ENCODE measurements at regions not wholly inside any gene's neighbourhood (a gene's known extent, or its start where the extent isn't known, plus 50 kb on each side); places are given as distances from the start of the nearest gene placed in this dataset.

DNA sequence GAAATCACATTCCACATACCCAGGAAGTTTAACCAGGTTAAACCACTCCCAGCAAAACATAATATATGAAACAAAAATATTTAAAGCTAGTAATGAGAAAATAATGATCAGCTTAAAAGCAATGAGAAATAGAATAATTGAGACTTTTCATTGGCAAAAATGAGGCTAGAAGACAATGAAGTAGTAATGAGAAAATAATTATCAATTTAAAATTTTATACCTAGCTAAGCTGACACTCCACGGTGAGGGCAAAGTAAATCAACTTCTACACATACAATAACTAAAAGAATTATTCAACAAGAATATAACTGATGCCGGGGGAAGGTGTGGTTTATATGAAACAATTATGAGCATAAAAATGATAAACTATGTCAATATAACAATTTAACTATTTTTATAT, 82.2 kb upstream of the TES start:
- Histone ChIP-seq H3K9ac (ENCODE audit: low read depth in 2 of 2, low read length in 2 of 2) (no peak overlapping the region), H3K9me3 (no peaks in the 10 kb centered on the region), H3K4me3 (no peak overlapping the region), H3K27ac (no peak overlapping the region), H3K27me3 (no peaks in the 10 kb centered on the region), H3K4me1 (no peaks in the 10 kb centered on the region), H3K36me3 (no peaks in the 10 kb centered on the region)
- DNase-seq, result no peak
- intact Hi-C loops (cut with DNase I), result no loop called here
- TF ChIP-seq, protein P1, sequence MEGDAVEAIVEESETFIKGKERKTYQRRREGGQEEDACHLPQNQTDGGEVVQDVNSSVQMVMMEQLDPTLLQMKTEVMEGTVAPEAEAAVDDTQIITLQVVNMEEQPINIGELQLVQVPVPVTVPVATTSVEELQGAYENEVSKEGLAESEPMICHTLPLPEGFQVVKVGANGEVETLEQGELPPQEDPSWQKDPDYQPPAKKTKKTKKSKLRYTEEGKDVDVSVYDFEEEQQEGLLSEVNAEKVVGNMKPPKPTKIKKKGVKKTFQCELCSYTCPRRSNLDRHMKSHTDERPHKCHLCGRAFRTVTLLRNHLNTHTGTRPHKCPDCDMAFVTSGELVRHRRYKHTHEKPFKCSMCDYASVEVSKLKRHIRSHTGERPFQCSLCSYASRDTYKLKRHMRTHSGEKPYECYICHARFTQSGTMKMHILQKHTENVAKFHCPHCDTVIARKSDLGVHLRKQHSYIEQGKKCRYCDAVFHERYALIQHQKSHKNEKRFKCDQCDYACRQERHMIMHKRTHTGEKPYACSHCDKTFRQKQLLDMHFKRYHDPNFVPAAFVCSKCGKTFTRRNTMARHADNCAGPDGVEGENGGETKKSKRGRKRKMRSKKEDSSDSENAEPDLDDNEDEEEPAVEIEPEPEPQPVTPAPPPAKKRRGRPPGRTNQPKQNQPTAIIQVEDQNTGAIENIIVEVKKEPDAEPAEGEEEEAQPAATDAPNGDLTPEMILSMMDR (IDR thresholded peaks at IDR 0.05), result no peak

DNA sequence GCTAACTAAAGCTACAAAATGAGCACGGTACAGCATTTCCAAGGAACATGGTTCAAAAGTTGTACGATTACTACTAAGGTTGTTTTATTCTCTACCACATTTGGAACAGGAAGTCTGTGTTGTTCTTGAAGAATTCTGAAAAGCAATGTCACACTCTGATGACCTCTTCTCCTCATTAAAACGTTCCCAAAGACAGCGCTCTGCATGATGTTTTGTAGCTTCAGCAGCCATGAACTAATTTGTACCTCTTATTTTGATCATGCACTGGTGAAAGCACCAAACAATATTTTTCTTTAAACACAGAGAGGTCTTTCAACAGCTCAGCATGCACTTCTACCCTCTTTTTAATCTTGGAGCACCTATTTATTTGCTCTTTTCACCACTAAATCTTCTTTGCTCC, 75.0 kb upstream of the TES start:
- no peak overlapping the region for H3K9ac ChIP-seq (ENCODE audit: low read depth in 2 of 2, low read length in 2 of 2)
- H3K27me3 ChIP-seq, result no peaks in the 10 kb centered on the region
- intact Hi-C loops (cut with DNase I), result no loop called here
- no peaks in the 10 kb centered on the region for H3K9me3 ChIP-seq
- no peak overlapping the region for H3K4me3 ChIP-seq
- no peaks in the 10 kb centered on the region for H3K36me3 ChIP-seq
- DNase-seq, result no peak
- H3K4me1 ChIP-seq, result no peaks in the 10 kb centered on the region
- H3K27ac ChIP-seq, result no peak overlapping the region
- TF ChIP-seq, protein P1 (IDR thresholded peaks at IDR 0.05), result no peak

DNA sequence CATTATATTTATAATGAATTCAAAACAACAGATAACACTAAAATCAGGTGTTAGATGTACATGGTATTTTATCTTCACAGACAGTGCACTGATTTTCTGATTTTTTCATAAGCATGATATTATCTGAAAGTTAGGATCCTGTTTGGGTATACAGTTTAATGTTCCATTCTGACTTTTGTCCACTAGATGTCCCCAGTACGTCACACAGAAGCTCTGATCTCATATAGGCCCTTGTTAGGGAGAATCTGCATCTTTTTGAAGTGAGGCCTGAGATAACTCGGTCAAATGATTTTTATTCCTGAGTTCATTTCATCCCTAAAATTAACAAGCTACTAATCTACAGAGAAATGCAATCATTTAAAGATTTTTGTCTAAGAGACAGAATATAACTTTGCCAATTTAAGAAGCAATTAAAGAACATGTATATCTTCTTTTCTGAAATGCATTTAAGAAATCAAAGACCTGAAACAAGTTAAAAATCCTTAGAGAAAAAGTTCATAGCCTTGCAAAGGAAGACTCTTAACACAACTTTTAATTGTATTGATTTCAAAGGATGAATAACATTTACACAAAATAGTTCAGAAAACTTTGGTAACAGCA, 72.0 kb upstream of the TES start:
- TF ChIP-seq, protein P1 (IDR thresholded peaks at IDR 0.05), result peak; percentile 76
- no peaks in the 10 kb centered on the region for H3K36me3 ChIP-seq
- no peak overlapping the region for H3K27ac ChIP-seq
- H3K9me3 ChIP-seq, result no peaks in the 10 kb centered on the region
- intact Hi-C loops (cut with DNase I), result no loop called here
- H3K4me1 ChIP-seq, result no peaks in the 10 kb centered on the region
- H3K9ac ChIP-seq (ENCODE audit: low read depth in 2 of 2, low read length in 2 of 2), result no peak overlapping the region
- peak; percentile 24 for DNase-seq
- H3K27me3 ChIP-seq, result no peaks in the 10 kb centered on the region
- no peak overlapping the region for H3K4me3 ChIP-seq

DNA sequence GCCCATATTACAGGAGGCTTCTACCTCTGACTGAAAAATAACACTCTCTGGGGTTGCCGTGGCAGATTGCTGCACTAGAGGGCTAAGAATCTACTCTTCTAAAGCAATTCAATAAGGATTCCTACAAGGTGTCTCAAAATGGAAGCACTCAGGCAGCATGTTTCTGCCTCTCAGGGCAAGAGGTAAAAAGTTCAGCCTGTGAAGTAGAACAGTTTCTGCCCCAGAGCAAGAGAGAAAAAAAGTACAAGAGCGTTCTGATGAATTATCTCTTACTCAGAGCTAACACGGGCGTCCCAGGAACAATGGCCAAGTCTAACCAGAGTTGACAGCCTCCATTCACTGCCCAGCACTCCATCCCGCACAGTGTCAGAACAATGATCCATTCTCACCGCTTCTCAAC, 71.3 kb upstream of the TES start:
- Histone ChIP-seq H3K4me3 (no peak overlapping the region), H3K36me3 (no peaks in the 10 kb centered on the region), H3K27ac (no peak overlapping the region), H3K4me1 (no peaks in the 10 kb centered on the region), H3K9ac (ENCODE audit: low read depth in 2 of 2, low read length in 2 of 2) (no peak overlapping the region), H3K9me3 (no peaks in the 10 kb centered on the region), H3K27me3 (no peaks in the 10 kb centered on the region)
- TF ChIP-seq, protein P1 (IDR thresholded peaks at IDR 0.05), result no peak
- intact Hi-C loops (cut with DNase I), result no loop called here
- DNase-seq, result no peak

DNA sequence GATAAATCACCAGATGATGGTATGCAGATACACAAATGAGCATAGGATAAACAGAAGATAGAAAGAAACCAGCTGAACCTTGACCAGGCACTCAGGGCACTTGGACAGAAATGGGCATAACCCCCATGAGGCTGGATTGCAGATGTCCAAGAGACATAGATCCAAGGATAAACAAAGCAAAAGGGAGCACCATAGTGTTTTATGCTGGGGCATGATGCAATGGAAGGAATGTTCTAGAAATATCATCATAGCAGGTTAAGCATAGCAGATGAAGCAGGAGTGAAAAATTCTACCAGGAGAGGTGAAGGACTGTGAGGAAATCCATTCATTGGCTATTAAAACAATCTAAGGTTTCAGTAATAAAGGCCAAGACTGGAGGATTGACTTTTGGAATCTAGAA, 70.5 kb upstream of the TES start:
- Histone ChIP-seq H3K4me3 (no peak overlapping the region), H3K4me1 (no peaks in the 10 kb centered on the region), H3K27ac (no peak overlapping the region), H3K36me3 (no peaks in the 10 kb centered on the region), H3K9ac (ENCODE audit: low read depth in 2 of 2, low read length in 2 of 2) (no peak overlapping the region), H3K27me3 (no peaks in the 10 kb centered on the region), H3K9me3 (no peaks in the 10 kb centered on the region)
- DNase-seq, result no peak
- intact Hi-C loops (cut with DNase I), result no loop called here
- TF ChIP-seq, protein P1 (IDR thresholded peaks at IDR 0.05), result no peak

Measured in colonic mucosa (tissue), 4 donors.